B cell (primary cell): ENCODE measurements at regions not wholly inside any gene's neighbourhood (a gene's known extent, or its start where the extent isn't known, plus 50 kb on each side); places are given as distances from the start of the nearest gene placed in this dataset.

Experiments
- ATAC-seq: fragments of 200-7000 bp; cut with Tn5 transposase; one replicate; pipeline ENCODE4 v1.10.0; 2021; ENCODE audit warnings: low read depth, mild to moderate bottlenecking, moderate number of reproducible peaks, moderate library complexity
- CTCF ChIA-PET: fragments of 350-600 bp; sonication (Branson Sonifier 250); formaldehyde crosslinking; loops from one replicate; lab custom pipeline; 2021; ENCODE audit warnings: antibody characterized with exemption, inconsistent platforms; lab: Charles Lee
- POLR2A ChIA-PET: fragments of 350-600 bp; sonication (Branson Sonifier 250); formaldehyde crosslinking; loops from one replicate; lab custom pipeline; 2021; ENCODE audit warnings: antibody characterized with exemption; lab: Charles Lee
- DNase-seq: peaks from one replicate; pipeline ENCODE4 v3.0.0; 2013
- H2AFZ ChIP-seq: 2 replicates; pipeline ENCODE4 v1.6.1; 2012; ENCODE audit warnings: mild to moderate bottlenecking, low read depth, low read length; ENCODE audit not compliant: insufficient read depth, poor library complexity, severe bottlenecking
- H3K27ac ChIP-seq, 2 donors: 1 replicate in 1 of 2; 2 replicates in 1 of 2; pipeline ENCODE4 v1.5.1; 2012 to 2013; ENCODE audit warnings: low read length in 2 of 2, mild to moderate bottlenecking in 2 of 2, moderate library complexity in 1 of 2
- H3K27me3 ChIP-seq, 4 experiments: fragments of 200-600 bp in 1 of 4; sonication (generic) in 1 of 4; replicated peaks in 1 of 4; 1 replicate in 2 of 4; 2 replicates in 2 of 4; pipeline versions ENCODE4 v1.6.1 to v1.7.0; 2013 to 2016; ENCODE audit warnings: low read length in 3 of 4, mild to moderate bottlenecking in 2 of 4, mixed read lengths in 1 of 4, moderate library complexity in 1 of 4; ENCODE audit not compliant: insufficient read depth in 4 of 4, control insufficient read depth in 3 of 4; ENCODE audit errors: control extremely low read depth in 1 of 4
- H3K36me3 ChIP-seq, 2 experiments: replicated peaks in 1 of 2; 1 replicate in 1 of 2; 2 replicates in 1 of 2; pipeline versions ENCODE4 v1.6.1 to v1.7.1; 2013; ENCODE audit warnings: low read length in 1 of 2; ENCODE audit not compliant: insufficient read depth in 2 of 2, control insufficient read depth in 1 of 2; ENCODE audit errors: control extremely low read depth in 1 of 2, extremely low read depth in 1 of 2
- H3K4me1 ChIP-seq, 2 donors: fragments of 200-600 bp in 1 of 2; sonication (generic) in 1 of 2; 1 replicate in 1 of 2; 2 replicates in 1 of 2; pipeline versions ENCODE4 v1.5.1 to v1.6.1; 2013 to 2017; ENCODE audit warnings: low read length in 2 of 2; ENCODE audit not compliant: control insufficient read depth in 2 of 2, insufficient read depth in 2 of 2
- H3K4me2 ChIP-seq: replicated peaks from 2 replicates; pipeline ENCODE3; 2012; ENCODE audit warnings: mild to moderate bottlenecking, low read depth, low read length; ENCODE audit not compliant: poor library complexity, severe bottlenecking
- H3K4me3 ChIP-seq, 5 experiments: fragments of 200-600 bp in 1 of 5; sonication (generic) in 1 of 5; 1 replicate in 3 of 5; 2 replicates in 2 of 5; pipeline versions ENCODE4 v1.5.1 to v1.7.0; 2011 to 2016; ENCODE audit warnings: low read length in 4 of 5, mild to moderate bottlenecking in 4 of 5, low read depth in 2 of 5, control low read depth in 1 of 5, moderate library complexity in 1 of 5; ENCODE audit not compliant: insufficient read depth in 1 of 5; ENCODE audit errors: control extremely low read depth in 1 of 5, extremely low read depth in 1 of 5
- H3K79me2 ChIP-seq: fragments of 200-600 bp; sonication (generic); one replicate; pipeline ENCODE4 v1.6.0; 2016; ENCODE audit warnings: low read length; ENCODE audit not compliant: control insufficient read depth, insufficient read depth
- H3K9ac ChIP-seq: fragments of 200-600 bp; sonication (generic); 2 replicates; pipeline ENCODE4 v1.6.1; 2017; ENCODE audit warnings: mild to moderate bottlenecking, low read length, moderate library complexity
- H3K9me3 ChIP-seq, 3 donors: one replicate each; pipeline versions ENCODE4 v1.6.1 to v1.7.1; 2013; ENCODE audit warnings: low read length in 2 of 3; ENCODE audit not compliant: control insufficient read depth in 2 of 3, insufficient read depth in 1 of 3; ENCODE audit errors: control extremely low read depth in 1 of 3
- H4K20me1 ChIP-seq: 2 replicates; pipeline ENCODE4 v1.6.0; 2012; ENCODE audit warnings: mild to moderate bottlenecking, low read length; ENCODE audit not compliant: insufficient read depth, control insufficient read depth, poor library complexity, severe bottlenecking
- H3K27ac Mint-ChIP-seq: one replicate; pipeline ENCODE4 v1.8.0; 2021; ENCODE audit warnings: mixed read lengths
- H3K27me3 Mint-ChIP-seq: one replicate; pipeline ENCODE4 v1.8.0; 2021; ENCODE audit warnings: mixed read lengths
- H3K4me1 Mint-ChIP-seq: one replicate; pipeline ENCODE4 v1.8.0; 2021; ENCODE audit warnings: mixed read lengths
- H3K4me3 Mint-ChIP-seq: one replicate; pipeline ENCODE4 v1.8.0; 2021; ENCODE audit warnings: mixed read lengths
- H3K9me3 Mint-ChIP-seq: one replicate; pipeline ENCODE4 v1.8.0; 2022; ENCODE audit warnings: mixed read lengths; ENCODE audit not compliant: insufficient read depth
- CTCF ChIP-seq: fragments of 200-600 bp; IDR thresholded peaks from one replicate; pipeline ENCODE4 v1.8.0; 2022; ENCODE audit warnings: antibody characterized with exemption, mild to moderate bottlenecking
- EZH2 ChIP-seq: IDR thresholded peaks from 2 replicates; pipeline ENCODE4 v1.6.1; 2012; ENCODE audit warnings: borderline replicate concordance, low read depth, mild to moderate bottlenecking, moderate library complexity, low read length; ENCODE audit not compliant: insufficient read depth, poor library complexity, severe bottlenecking
- WGBS: methylation state at CpG from one replicate; pipeline ENCODE4 v1.1.5; 2013; ENCODE audit warnings: missing lambda C conversion rate; ENCODE audit not compliant: insufficient coverage; 5-methylcytosine and 5-hydroxymethylcytosine counted together
- intact Hi-C: fragments of 100-400 bp; cut with micrococcal nuclease; formaldehyde crosslinking; loops from one replicate; pipeline ENCODE4 v1.10.0; 2022

- ChIA-PET CTCF (no interaction called here), POLR2A (no interaction called here)
- no peak for ATAC-seq
- H3K4me3 ChIP-seq: no peak overlapping the region
- Mint-ChIP-seq H3K4me3 (no peak overlapping the region), H3K27ac (no peak overlapping the region), H3K9me3 (no peaks in the 10 kb centered on the region), H3K27me3 (no peaks in the 10 kb centered on the region), H3K4me1 (no peaks in the 10 kb centered on the region)
- peaks cover 0 to 2% (median 0%) of the 10 kb centered on the region in 3 donors for H3K9me3 ChIP-seq
- H3K4me1 ChIP-seq: no peaks in the 10 kb centered on the region
- H3K79me2 ChIP-seq: no peaks in the 10 kb centered on the region
- no peak for TF ChIP-seq EZH2
- TF ChIP-seq CTCF: no peak
- H4K20me1 ChIP-seq: no peaks in the 10 kb centered on the region
- H3K36me3 ChIP-seq: no peaks in the 10 kb centered on the region
- no peak for DNase-seq
- H3K27me3 ChIP-seq: no peaks in the 10 kb centered on the region
- intact Hi-C loops: no loop called here
- no peak overlapping the region for H3K27ac ChIP-seq
- WGBS: no CpG with 5 or more reads among the region's 2 CpGs
- H3K9ac ChIP-seq: no peak overlapping the region
- H2AFZ ChIP-seq: no peak overlapping the region
- H3K4me2 ChIP-seq: no peak overlapping the region
These were observed 539.6 kb upstream of the SLITRK5 start for GRCh38 chr13:87131611-87132010.

DNA sequence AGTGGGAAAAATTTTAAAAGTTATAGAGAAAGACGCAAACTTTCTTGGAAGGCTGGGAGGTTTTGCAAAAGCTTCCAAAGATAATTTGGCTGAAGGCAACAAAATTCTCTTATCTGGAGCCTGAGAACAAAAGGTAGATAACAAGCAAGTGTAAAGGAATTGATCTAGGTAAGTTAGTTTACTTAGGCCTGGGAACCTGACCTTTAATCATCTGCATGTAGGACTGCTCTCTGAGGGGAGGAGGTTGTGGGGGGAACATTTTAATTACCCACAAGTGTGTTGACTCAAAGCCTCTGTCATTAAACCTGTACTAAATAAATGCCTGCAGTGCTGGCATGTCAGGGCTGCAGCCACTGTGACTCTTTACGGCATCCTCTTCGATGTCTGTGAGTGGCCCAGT lies 532.3 kb upstream of the SLITRK5 start:
- Histone ChIP-seq H3K4me1 (no peaks in the 10 kb centered on the region), H3K79me2 (no peaks in the 10 kb centered on the region), H3K27ac (no peak overlapping the region), H3K9ac (no peak overlapping the region), H3K9me3 (peaks cover 0 to 2% (median 0%) of the 10 kb centered on the region in 3 donors), H3K36me3 (no peaks in the 10 kb centered on the region), H4K20me1 (no peaks in the 10 kb centered on the region), H3K27me3 (no peaks in the 10 kb centered on the region), H2AFZ (no peak overlapping the region), H3K4me2 (no peak overlapping the region), H3K4me3 (no peak overlapping the region)
- ChIA-PET POLR2A (no interaction called here), CTCF (no interaction called here)
- Mint-ChIP-seq H3K27me3 (no peaks in the 10 kb centered on the region), H3K4me3 (no peak overlapping the region), H3K4me1 (no peaks in the 10 kb centered on the region), H3K27ac (no peak overlapping the region), H3K9me3 (peaks cover 4% of the 10 kb centered on the region)
- intact Hi-C loops: no loop called here
- TF ChIP-seq EZH2: no peak
- no peak for TF ChIP-seq CTCF
- no peak for DNase-seq
- ATAC-seq: no peak
- 86% methylated on average over 3 of the region's 3 CpGs for WGBS
